SK-N-SH (cell line): ENCODE measurements at regions not wholly inside any gene's neighbourhood (a gene's known extent, or its start where the extent isn't known, plus 50 kb on each side); places are given as distances from the start of the nearest gene placed in this dataset.

Source experiments
- CTCF ChIA-PET: fragments of 300-600, 350-600 bp; formaldehyde crosslinking; extraction: SDS; loops from one replicate; lab custom pipeline; 2021; lab: Yijun Ruan, JAX
- POLR2A ChIA-PET: fragments of 350-600 bp; sonication (Branson Sonifier 250); formaldehyde crosslinking; extraction: SDS; loops from one replicate; lab custom pipeline; 2020; ENCODE audit warnings: antibody characterized with exemption, inconsistent platforms; lab: Yijun Ruan, JAX
- DNase-seq: peaks from one replicate; pipeline ENCODE4 v3.0.0; 2012
- H2AFZ ChIP-seq: fragments of 200-600 bp; sonication (generic); 2 replicates; pipeline ENCODE4 v1.8.1; 2016; ENCODE audit warnings: antibody characterized with exemption, mild to moderate bottlenecking, low read depth
- H3F3A ChIP-seq: fragments of 200-600 bp; sonication (generic); replicated peaks from 2 replicates; pipeline ENCODE3; 2016; ENCODE audit warnings: antibody characterized with exemption, mild to moderate bottlenecking; ENCODE audit not compliant: insufficient read depth
- H3K27ac ChIP-seq, 2 experiments: fragments of 200-500 bp in 1 of 2; fragments of 200-600 bp in 1 of 2; sonication (Bioruptor generic) in 1 of 2; sonication (generic), shearing (Covaris generic) in 1 of 2; 2 replicates each; pipeline versions ENCODE4 v1.5.1 to v1.6.1; 2014 to 2016; ENCODE audit warnings: low read depth in 2 of 2, inconsistent platforms in 1 of 2, low read length in 1 of 2, mild to moderate bottlenecking in 1 of 2, mixed read lengths in 1 of 2
- H3K27me3 ChIP-seq: fragments of 200-600 bp; sonication (generic), shearing (Covaris generic); 2 replicates; pipeline ENCODE4 v1.6.1; 2016; ENCODE audit warnings: mixed run types; ENCODE audit not compliant: insufficient read depth
- H3K36me3 ChIP-seq, 2 experiments: fragments of 200-500 bp in 1 of 2; fragments of 200-600 bp in 1 of 2; sonication (Bioruptor generic) in 1 of 2; sonication (generic) in 1 of 2; replicated peaks in 1 of 2; 2 replicates each; pipeline versions ENCODE3 to v1.5.1; 2014 to 2016; ENCODE audit warnings: low read length in 1 of 2, mild to moderate bottlenecking in 1 of 2; ENCODE audit not compliant: insufficient read depth in 2 of 2, control insufficient read depth in 1 of 2
- H3K4me1 ChIP-seq, 2 experiments: fragments of 200-500 bp in 1 of 2; fragments of 200-600 bp in 1 of 2; sonication (Bioruptor generic) in 1 of 2; sonication (generic), shearing (Covaris generic) in 1 of 2; 2 replicates each; pipeline versions ENCODE4 v1.5.1 to v1.6.1; 2014 to 2016; ENCODE audit warnings: low read depth in 1 of 2, low read length in 1 of 2, mixed run types in 1 of 2; ENCODE audit not compliant: insufficient read depth in 2 of 2, control insufficient read depth in 1 of 2
- H3K4me2 ChIP-seq: fragments of 200-600 bp; sonication (generic), shearing (Covaris generic); 2 replicates; pipeline ENCODE4 v1.6.1; 2017; ENCODE audit warnings: mixed run types
- H3K4me3 ChIP-seq, 2 experiments: fragments of 200-500 bp in 1 of 2; fragments of 200-600 bp in 1 of 2; sonication (Bioruptor generic) in 1 of 2; sonication (generic), shearing (Covaris generic) in 1 of 2; 2 replicates each; pipeline versions ENCODE4 v1.5.1 to v1.8.1; 2014 to 2016; ENCODE audit warnings: low read depth in 2 of 2, inconsistent platforms in 1 of 2, low read length in 1 of 2, mild to moderate bottlenecking in 1 of 2, mixed read lengths in 1 of 2, moderate library complexity in 1 of 2
- H3K79me2 ChIP-seq: fragments of 200-600 bp; sonication (generic); 2 replicates; pipeline ENCODE4 v1.8.1; 2017; ENCODE audit warnings: mild to moderate bottlenecking; ENCODE audit not compliant: insufficient read depth
- H3K9ac ChIP-seq: fragments of 200-600 bp; sonication (generic); 2 replicates; pipeline ENCODE4 v1.6.1; 2017; ENCODE audit warnings: mixed run types
- H3K9me2 ChIP-seq: fragments of 200-600 bp; sonication (generic); 2 replicates; pipeline ENCODE4 v1.6.1; 2017; ENCODE audit warnings: mixed run types
- H3K9me3 ChIP-seq: fragments of 200-600 bp; sonication (generic); 2 replicates; pipeline ENCODE4 v1.6.1; 2017; ENCODE audit warnings: mixed run types, mild to moderate bottlenecking, moderate library complexity
- H4K20me1 ChIP-seq: fragments of 200-600 bp; sonication (generic); 2 replicates; pipeline ENCODE4 v1.6.1; 2017; ENCODE audit warnings: mild to moderate bottlenecking, mixed run types; ENCODE audit not compliant: insufficient read depth
- CHD2 ChIP-seq: fragments of 150-350 bp; IDR thresholded peaks from 2 replicates; pipeline ENCODE4 v1.6.1; 2018; ENCODE audit warnings: low read length; ENCODE audit not compliant: partially characterized antibody
- ELF1 ChIP-seq: IDR thresholded peaks from 2 replicates; pipeline ENCODE4 v1.4.0; 2012
- EP300 ChIP-seq, 2 experiments: IDR thresholded peaks; 2 replicates each; pipeline versions ENCODE4 v1.4.0 to v1.6.1; 2012; ENCODE audit warnings: borderline replicate concordance in 1 of 2, low read depth in 1 of 2, low read length in 1 of 2
- EZH2phosphoT487 ChIP-seq: fragments of 200-600 bp; sonication (generic); IDR thresholded peaks from 2 replicates; pipeline ENCODE4 v1.6.1; 2017; ENCODE audit warnings: low read depth, mixed run types, mild to moderate bottlenecking, antibody characterized with exemption, moderate library complexity, borderline replicate concordance
- FOSL2 ChIP-seq: IDR thresholded peaks from 2 replicates; pipeline ENCODE4 v1.4.0; 2012; ENCODE audit warnings: low read depth, mild to moderate bottlenecking, moderate library complexity, borderline replicate concordance
- FOXJ3 ChIP-seq: sonication (generic); formaldehyde crosslinking; IDR thresholded peaks from 2 replicates; pipeline ENCODE4 v1.5.1; 2020; ENCODE audit warnings: mild to moderate bottlenecking, missing genetic modification reagents
- FOXM1 ChIP-seq: IDR thresholded peaks from 2 replicates; pipeline ENCODE4 v1.4.0; 2012; ENCODE audit warnings: low read depth, mild to moderate bottlenecking
- IRF3 ChIP-seq: fragments of 150-350 bp; IDR thresholded peaks from 2 replicates; pipeline ENCODE4 v1.6.1; 2016; ENCODE audit warnings: mild to moderate bottlenecking, low read depth, low read length
- MAX ChIP-seq: IDR thresholded peaks from 2 replicates; pipeline ENCODE4 v1.4.0; 2012; ENCODE audit warnings: low read depth
- NRF1 ChIP-seq: IDR thresholded peaks from 2 replicates; pipeline ENCODE4 v1.6.1; 2012; ENCODE audit warnings: low read depth, mild to moderate bottlenecking, low read length
- REST ChIP-seq: IDR thresholded peaks from 2 replicates; pipeline ENCODE4 v1.6.1; 2012; ENCODE audit warnings: mild to moderate bottlenecking, low read depth, low read length, moderate library complexity
- TCF12 ChIP-seq: IDR thresholded peaks from 2 replicates; pipeline ENCODE4 v1.4.0; 2012
- USF1 ChIP-seq: IDR thresholded peaks from 2 replicates; pipeline ENCODE4 v1.4.0; 2012; ENCODE audit warnings: low read depth, borderline replicate concordance
- USF2 ChIP-seq: fragments of 150-350 bp; IDR thresholded peaks from 2 replicates; pipeline ENCODE4 v1.6.1; 2017; ENCODE audit warnings: antibody characterized with exemption, low read length, low read depth, borderline replicate concordance
- YY1 ChIP-seq: IDR thresholded peaks from 2 replicates; pipeline ENCODE4 v1.4.0; 2012; ENCODE audit warnings: low read depth, mild to moderate bottlenecking
- WGBS: methylation state at CpG from one replicate; pipeline ENCODE4 v1.1.6; 2017; ENCODE audit warnings: low lambda C conversion rate; 5-methylcytosine and 5-hydroxymethylcytosine counted together

GRCh38 chr1:190560161-190560681, 82.6 kb upstream of the BRINP3 start (continued):
- TF ChIP-seq IRF3 (no peak), ELF1 (no peak), YY1 (no peak)
- TF ChIP-seq, all 33 proteins: peak for 0

GRCh38 chr1:190563230-190563629, 85.6 kb upstream of the BRINP3 start:
- no peak for TF ChIP-seq MAX
- no peak for TF ChIP-seq EZH2phosphoT487
- no peak for TF ChIP-seq USF1
- no peak for TF ChIP-seq NRF1
- TF ChIP-seq REST = no peak
- TF ChIP-seq USF2 = no peak
- no peak for TF ChIP-seq TCF12
- TF ChIP-seq FOXM1 = no peak
- TF ChIP-seq CHD2 = no peak
- TF ChIP-seq YY1 = no peak
- no peak for TF ChIP-seq FOSL2
- TF ChIP-seq EP300 (IDR thresholded peaks at IDR 0.05; ENCODE audit: borderline replicate concordance in 1 of 2, low read depth in 1 of 2, low read length in 1 of 2) = no peak
- no peak for TF ChIP-seq FOXJ3 (CRISPR knock-in tag)

More at GRCh38 chr1:190563230-190563629, 85.6 kb upstream of the BRINP3 start:
- H3K4me2 ChIP-seq = no peak overlapping the region
- H3K27me3 ChIP-seq = no peaks in the 10 kb centered on the region
- no peaks in the 10 kb centered on the region for H3K9me2 ChIP-seq
- H3K4me1 ChIP-seq = no peaks in the 10 kb centered on the region; a peak in 1 of 4 replicates
- CTCF ChIA-PET = interaction anchor here (0.6 kb wide), 1 partner anchor 13 kb away, joined by 3 read pairs; no protein-coding TSS in a partner anchor
- H2AFZ ChIP-seq = no peak overlapping the region
- H4K20me1 ChIP-seq = no peaks in the 10 kb centered on the region
- no peak for DNase-seq
- no peak overlapping the region for H3K27ac ChIP-seq
- no peak overlapping the region for H3K4me3 ChIP-seq
- H3K9me3 ChIP-seq = no peaks in the 10 kb centered on the region
- no peaks in the 10 kb centered on the region for H3K79me2 ChIP-seq
- no peaks in the 10 kb centered on the region for H3F3A ChIP-seq
- H3K9ac ChIP-seq = no peak overlapping the region
- POLR2A ChIA-PET = no interaction called here
- no peaks in the 10 kb centered on the region for H3K36me3 ChIP-seq
- 34% methylated on average over 4 of the region's 9 CpGs for WGBS
